BLaER1 (cell line): ENCODE measurements at regions not wholly inside any gene's neighbourhood (a gene's known extent, or its start where the extent isn't known, plus 50 kb on each side); places are given as distances from the start of the nearest gene placed in this dataset.

Experiments used
- H3K27ac ChIP-seq: shearing (Covaris generic); formaldehyde crosslinking; 2 replicates; pipeline ENCODE4 v1.8.1; 2022
- H3K27me3 ChIP-seq: shearing (Covaris generic); formaldehyde crosslinking; 2 replicates; pipeline ENCODE4 v1.8.1; 2022
- H3K36me3 ChIP-seq: shearing (Covaris generic); formaldehyde crosslinking; 2 replicates; pipeline ENCODE4 v1.8.1; 2022
- H3K4me1 ChIP-seq: shearing (Covaris generic); formaldehyde crosslinking; 2 replicates; pipeline ENCODE4 v1.8.1; 2022
- H3K4me2 ChIP-seq: shearing (Covaris generic); formaldehyde crosslinking; 2 replicates; pipeline ENCODE4 v1.8.1; 2022
- H3K4me3 ChIP-seq: shearing (Covaris generic); formaldehyde crosslinking; 2 replicates; pipeline ENCODE4 v1.8.1; 2022
- H3K9ac ChIP-seq: shearing (Covaris generic); formaldehyde crosslinking; 2 replicates; pipeline ENCODE4 v1.8.1; 2022
- H3K9me3 ChIP-seq: shearing (Covaris generic); formaldehyde crosslinking; 2 replicates; pipeline ENCODE4 v1.8.1; 2022
- H4K20me1 ChIP-seq: shearing (Covaris generic); formaldehyde crosslinking; 2 replicates; pipeline ENCODE4 v1.8.1; 2022
- Cebpa-rat ChIP-seq: shearing (Covaris generic); IDR thresholded peaks from 2 replicates; pipeline ENCODE4 v1.8.1; 2022

DNA sequence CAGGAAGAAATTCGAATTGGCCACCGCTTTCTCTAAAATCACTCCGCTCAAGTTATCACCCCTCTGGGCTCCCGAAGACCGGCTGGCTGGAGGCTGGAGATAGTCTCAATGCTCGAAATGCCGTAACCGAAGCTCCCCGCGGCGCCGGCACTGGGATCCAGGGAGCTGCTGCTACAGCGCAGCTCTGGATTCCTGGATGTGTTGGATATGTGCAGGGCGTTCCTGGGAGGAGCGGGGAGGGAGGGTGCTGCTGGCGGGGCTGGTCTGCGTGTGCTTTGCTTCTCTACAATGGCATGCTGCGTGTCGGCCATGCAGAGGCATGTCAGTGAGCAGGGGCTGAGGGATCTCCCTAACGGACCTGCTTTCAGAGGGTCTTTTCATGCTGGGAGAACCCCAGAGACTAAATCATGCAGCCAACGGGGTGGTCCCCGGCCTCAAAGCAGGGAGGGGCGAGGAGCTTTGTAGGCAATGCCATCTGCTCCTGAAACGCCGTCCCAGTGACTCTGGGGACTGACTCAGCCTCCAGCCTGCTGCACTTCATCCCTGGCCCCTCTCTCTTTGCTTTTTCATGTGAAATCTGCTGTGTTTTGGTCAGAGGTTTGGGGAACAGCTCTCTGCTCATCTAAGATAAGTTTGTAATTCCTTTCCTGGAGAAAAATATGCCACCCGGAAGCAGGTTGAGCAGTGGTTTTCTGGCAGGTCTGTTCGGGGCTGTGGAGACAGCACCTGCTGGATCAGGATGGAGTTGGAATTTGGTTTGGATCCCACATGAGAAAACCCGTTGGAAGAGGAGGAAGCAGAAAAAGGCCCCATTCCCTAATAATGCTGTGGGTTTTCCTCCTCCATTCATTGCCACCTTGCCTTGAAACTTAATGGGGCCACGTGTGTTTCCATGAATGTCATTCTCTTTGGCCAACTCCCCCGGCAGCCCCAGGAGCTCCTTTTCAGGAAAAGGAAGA is 311.4 kb downstream of the SEC14L1 start:
- peaks cover 87% of the 10 kb centered on the region for H3K4me1 ChIP-seq
- peak overlapping the region; percentile 99 for H3K4me2 ChIP-seq
- H3K27ac ChIP-seq = peak overlapping the region; percentile 99
- H3K36me3 ChIP-seq = peaks cover 30% of the 10 kb centered on the region
- peak overlapping the region; percentile 98 for H3K9ac ChIP-seq
- peak overlapping the region; percentile 89 for H3K4me3 ChIP-seq
- TF ChIP-seq Cebpa-rat = no peak
- H3K27me3 ChIP-seq = no peaks in the 10 kb centered on the region
- peaks cover 45% of the 10 kb centered on the region for H4K20me1 ChIP-seq
- H3K9me3 ChIP-seq = no peaks in the 10 kb centered on the region

DNA sequence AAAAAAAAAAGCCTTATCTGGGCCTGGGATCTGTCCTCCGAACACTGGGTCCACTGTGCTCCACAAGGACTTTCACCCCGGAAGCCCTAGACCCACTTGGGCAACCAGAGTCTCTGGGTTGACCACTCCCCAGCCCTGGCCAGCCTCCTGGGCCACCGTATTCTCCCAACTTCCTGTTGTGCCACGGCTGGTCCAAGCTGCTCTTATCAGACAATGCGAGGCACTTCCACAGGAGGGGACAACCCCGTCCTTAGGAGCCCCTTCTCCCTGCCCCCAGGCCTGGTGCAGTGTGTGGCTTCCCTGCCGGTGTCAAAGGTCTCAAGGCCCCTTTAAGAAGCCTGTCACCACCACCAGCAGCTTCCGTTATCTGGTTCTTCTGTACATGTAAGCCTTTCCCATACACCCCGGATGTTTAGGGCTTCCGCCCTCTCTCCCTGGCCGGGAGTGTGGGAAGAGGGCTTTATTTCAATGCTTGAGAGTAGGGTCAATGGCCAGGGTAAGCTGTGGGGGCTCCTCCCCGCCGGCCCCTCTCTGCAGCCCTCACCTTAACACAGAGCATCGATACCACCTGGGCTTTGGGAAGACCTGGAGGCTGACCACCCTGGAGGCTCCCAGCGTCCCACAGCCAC is 313.0 kb downstream of the SEC14L1 start:
- Histone ChIP-seq H4K20me1 (peaks cover 53% of the 10 kb centered on the region), H3K9ac (peak overlapping the region; percentile 98), H3K27me3 (no peaks in the 10 kb centered on the region), H3K36me3 (peaks cover 38% of the 10 kb centered on the region), H3K4me1 (peaks cover 87% of the 10 kb centered on the region), H3K4me3 (peak overlapping the region; percentile 89), H3K9me3 (no peaks in the 10 kb centered on the region), H3K4me2 (peak overlapping the region; percentile 99), H3K27ac (peak overlapping the region; percentile 99)
- TF ChIP-seq Cebpa-rat = no peak

DNA sequence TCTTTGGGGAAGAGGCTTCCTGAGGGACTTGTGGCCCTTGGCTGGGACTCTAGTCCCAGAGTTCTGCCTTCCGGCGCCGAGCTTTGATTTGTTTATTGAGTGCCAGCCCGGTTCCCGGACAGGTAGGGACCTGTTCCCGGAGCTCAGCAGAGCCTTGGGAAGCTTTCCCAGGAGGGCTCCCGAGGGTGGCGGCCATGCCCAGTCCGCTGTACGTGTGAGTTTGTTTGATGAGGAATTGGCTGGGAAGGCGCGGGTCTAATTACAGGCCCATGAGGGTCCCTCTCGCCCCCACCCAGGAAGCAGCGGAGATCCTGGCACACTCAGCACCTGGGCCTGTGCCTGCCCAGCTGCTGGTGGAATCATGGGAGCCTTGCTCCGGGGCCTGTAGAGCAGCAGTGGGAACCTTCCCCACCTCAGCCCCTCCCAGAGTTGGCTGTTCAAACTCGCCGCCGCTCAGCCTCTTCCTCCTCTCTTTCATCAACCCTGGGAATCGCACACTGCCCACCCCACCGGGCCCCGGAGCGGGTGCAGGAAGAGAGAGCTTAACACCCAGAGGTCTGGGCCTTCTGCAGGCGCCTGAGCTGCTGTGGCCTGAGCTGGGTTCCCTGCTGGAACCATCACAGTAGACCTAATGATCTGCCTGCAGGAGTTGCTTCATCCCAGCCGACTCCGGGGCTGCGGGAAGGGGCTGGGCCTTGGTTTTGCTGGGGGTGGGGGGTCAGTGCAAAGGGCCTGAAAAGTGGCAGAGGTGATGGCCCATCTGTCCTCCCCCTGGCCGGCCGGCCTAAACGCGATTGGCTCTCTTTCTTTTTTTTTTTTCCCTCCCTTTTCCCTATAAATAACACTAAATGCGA is 313.7 kb downstream of the SEC14L1 start:
- H3K27me3 ChIP-seq = no peaks in the 10 kb centered on the region
- H3K36me3 ChIP-seq = peaks cover 41% of the 10 kb centered on the region
- TF ChIP-seq Cebpa-rat = no peak
- H3K4me1 ChIP-seq = peaks cover 87% of the 10 kb centered on the region
- H3K27ac ChIP-seq = peak overlapping the region; percentile 99
- H3K4me2 ChIP-seq = peak overlapping the region; percentile 99
- H3K4me3 ChIP-seq = peak overlapping the region; percentile 89
- H3K9ac ChIP-seq = peak overlapping the region; percentile 98
- H3K9me3 ChIP-seq = no peaks in the 10 kb centered on the region
- peaks cover 53% of the 10 kb centered on the region for H4K20me1 ChIP-seq

DNA sequence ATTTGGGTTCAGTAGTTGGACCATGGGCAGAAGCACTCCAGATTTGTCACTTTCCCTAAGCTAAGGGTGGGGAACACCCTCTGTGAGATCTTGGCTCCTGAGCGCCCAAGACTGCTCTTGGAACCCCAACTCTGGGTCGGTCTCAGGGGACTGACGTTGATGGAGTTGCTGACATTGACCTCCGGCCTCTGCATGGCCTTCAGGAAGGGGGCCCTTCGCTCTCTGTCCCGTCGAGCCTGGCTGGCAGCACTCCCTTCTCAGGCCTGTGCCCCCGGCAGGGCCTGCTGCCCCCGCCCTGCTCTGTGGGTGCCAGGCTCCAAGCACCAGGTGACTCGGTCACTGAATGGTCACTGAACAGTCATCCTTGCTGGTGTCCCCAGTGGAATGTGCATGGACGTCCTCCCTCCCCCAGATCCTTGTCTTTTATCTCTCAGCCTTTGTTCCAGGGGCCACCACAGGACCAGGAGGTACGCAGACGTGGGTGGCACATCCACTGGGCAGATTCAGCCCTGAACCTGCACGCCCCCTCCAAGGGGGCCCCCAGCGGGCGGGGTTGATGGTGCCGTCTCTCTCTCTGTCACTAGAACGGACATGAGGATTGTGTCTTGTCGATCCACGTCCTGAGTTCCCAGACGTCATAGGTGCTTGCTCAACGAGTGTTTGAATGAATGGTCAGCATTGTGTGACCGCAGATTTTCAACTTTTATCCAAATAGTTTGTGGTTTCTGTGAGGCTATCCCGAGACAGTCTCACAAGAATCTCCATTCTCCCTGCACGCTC is 314.5 kb downstream of the SEC14L1 start:
- H3K27me3 ChIP-seq = no peaks in the 10 kb centered on the region
- peak overlapping the region; percentile 98 for H3K9ac ChIP-seq
- no peak for TF ChIP-seq Cebpa-rat
- peak overlapping the region; percentile 99 for H3K4me2 ChIP-seq
- peak overlapping the region; percentile 99 for H3K27ac ChIP-seq
- H3K36me3 ChIP-seq = peaks cover 41% of the 10 kb centered on the region
- peak overlapping the region; percentile 89 for H3K4me3 ChIP-seq
- H3K9me3 ChIP-seq = no peaks in the 10 kb centered on the region
- H4K20me1 ChIP-seq = peaks cover 53% of the 10 kb centered on the region
- H3K4me1 ChIP-seq = peaks cover 87% of the 10 kb centered on the region

DNA sequence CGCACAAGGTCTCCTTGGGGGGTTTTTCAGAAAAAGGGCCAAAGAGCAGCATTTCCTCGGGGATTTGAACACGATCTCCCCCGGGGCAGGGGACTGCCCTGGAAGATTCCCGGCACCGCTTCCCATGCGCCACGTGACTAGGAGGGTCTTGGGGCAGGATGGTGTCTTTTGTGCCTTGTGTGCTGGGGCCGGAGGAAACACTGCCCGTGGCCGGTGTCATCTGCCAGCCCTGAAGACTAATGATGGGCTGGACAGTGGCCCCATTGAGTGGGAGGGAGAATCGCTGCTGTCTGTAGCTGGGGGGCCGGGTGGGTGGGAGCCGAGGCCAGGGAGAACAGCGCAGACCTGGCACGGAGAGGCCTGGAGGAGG is 315.1 kb downstream of the SEC14L1 start:
- TF ChIP-seq Cebpa-rat = no peak
- Histone ChIP-seq H3K9me3 (no peaks in the 10 kb centered on the region), H3K4me3 (peak overlapping the region; percentile 89; the same call in 1 of the 2 replicates), H4K20me1 (peaks cover 53% of the 10 kb centered on the region), H3K27me3 (no peaks in the 10 kb centered on the region), H3K9ac (peak overlapping the region; percentile 98), H3K4me2 (peak overlapping the region; percentile 99), H3K4me1 (peaks cover 87% of the 10 kb centered on the region), H3K36me3 (peaks cover 41% of the 10 kb centered on the region), H3K27ac (peak overlapping the region; percentile 99)

DNA sequence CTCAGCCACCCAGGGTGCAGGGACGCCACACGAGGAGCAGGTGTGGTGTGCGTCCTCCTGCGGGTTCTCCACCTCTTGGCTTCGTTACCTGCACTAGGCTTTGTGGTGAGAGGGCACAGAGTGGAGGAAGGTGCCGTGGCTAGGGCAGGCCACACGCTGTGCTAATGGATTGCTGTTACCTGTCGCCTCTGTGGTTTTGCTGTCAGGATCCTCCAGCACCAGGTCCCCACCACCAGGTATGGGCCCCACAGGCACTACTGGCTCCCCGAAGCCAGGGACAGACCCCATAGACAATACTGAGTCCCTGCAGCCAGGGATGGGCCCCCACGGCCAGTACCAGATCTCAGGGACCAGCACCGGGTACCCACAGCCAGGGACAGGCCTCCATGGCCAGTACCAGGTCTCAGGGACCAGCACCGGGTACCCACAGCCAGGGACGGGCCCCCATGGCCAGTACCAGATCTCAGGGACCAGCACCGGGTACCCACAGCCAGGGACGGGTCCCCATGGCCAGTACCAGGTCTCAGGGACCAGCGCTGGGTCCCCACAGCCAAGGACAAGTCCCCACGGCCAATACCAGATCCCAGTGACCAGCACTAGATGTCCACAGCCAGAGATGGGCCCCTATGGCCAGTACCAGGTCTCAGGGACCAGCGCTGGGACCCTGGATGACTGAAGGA is 315.6 kb downstream of the SEC14L1 start:
- TF ChIP-seq Cebpa-rat = no peak
- H3K9me3 ChIP-seq = no peaks in the 10 kb centered on the region
- H3K4me3 ChIP-seq = peak overlapping the region; percentile 62
- peaks cover 53% of the 10 kb centered on the region for H4K20me1 ChIP-seq
- H3K27me3 ChIP-seq = no peaks in the 10 kb centered on the region
- peaks cover 41% of the 10 kb centered on the region for H3K36me3 ChIP-seq
- H3K4me2 ChIP-seq = peak overlapping the region; percentile 99
- peak overlapping the region; percentile 97 for H3K27ac ChIP-seq
- H3K4me1 ChIP-seq = peaks cover 91% of the 10 kb centered on the region
- peak overlapping the region; percentile 88 for H3K9ac ChIP-seq

DNA sequence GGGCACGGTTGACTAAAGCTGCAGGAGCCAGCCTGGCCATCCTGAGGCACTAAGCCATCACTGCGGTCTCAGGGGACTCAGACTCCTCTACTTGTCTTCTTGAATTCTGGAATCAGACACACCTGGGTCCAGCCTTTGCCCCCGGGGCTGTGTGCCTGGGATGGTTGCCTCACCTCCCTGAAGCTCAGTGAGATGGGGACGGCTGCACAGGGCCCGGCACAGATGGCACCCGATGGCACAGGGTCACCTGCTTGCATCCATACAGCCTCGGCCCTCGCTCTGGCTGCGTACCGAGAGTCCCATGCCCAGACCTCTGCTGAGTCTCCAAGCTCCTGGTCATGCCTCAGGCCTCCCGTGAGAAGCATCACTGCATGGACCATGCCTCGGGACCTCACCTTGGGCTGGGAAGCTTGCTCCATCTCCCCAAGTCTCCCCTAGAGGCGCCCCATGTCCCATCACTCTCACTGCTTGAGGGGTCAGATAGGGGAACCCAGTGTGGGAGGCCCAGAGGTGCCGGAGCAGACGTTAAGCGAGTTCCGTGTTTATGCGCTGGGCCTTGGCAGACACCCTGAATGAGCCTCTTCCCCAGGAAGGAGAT is 316.3 kb downstream of the SEC14L1 start:
- peaks cover 53% of the 10 kb centered on the region for H4K20me1 ChIP-seq
- peaks cover 97% of the 10 kb centered on the region for H3K4me1 ChIP-seq
- H3K9ac ChIP-seq = peak overlapping the region; percentile 88
- H3K4me3 ChIP-seq = peak overlapping the region; percentile 62
- no peak for TF ChIP-seq Cebpa-rat
- H3K27ac ChIP-seq = peak overlapping the region; percentile 97
- H3K36me3 ChIP-seq = peaks cover 41% of the 10 kb centered on the region
- no peaks in the 10 kb centered on the region for H3K27me3 ChIP-seq
- H3K9me3 ChIP-seq = no peaks in the 10 kb centered on the region
- H3K4me2 ChIP-seq = peak overlapping the region; percentile 99

DNA sequence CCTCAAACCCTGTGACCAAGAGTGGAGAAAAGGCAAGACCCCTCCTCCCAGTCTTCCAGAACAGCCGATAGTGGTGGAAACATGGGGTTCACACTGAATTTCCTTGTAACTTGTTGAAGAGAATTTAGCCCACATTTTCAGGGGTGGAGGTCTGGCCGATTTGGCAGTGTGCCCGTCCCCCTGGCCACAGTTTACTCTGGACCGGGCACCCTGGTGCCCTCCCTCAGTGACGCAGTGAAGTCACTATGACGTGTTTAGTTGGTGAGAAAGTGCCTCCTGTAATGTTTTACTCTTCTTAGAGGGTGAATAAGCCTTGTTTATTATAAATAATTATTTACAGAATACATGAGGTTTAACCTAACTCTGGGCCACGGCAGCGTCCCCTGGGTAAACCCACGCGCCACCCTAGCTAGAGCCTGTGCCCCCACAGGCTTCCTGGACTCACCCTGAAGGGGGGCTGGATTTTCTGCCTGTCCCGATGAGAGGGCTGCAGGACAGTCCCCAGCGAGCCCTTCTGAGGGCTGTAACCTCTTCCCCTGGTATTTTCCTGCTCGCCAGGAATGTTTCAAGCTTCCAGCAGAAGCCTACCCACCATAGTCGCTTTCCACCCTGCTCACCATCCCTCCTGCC is 316.9 kb downstream of the SEC14L1 start:
- peaks cover 52% of the 10 kb centered on the region for H4K20me1 ChIP-seq
- peak overlapping the region; percentile 88 for H3K9ac ChIP-seq
- no peaks in the 10 kb centered on the region for H3K27me3 ChIP-seq
- no peak for TF ChIP-seq Cebpa-rat
- peak overlapping the region; percentile 62 for H3K4me3 ChIP-seq
- H3K36me3 ChIP-seq = peaks cover 41% of the 10 kb centered on the region
- H3K4me1 ChIP-seq = peaks cover 100% of the 10 kb centered on the region
- H3K27ac ChIP-seq = peak overlapping the region; percentile 97
- no peaks in the 10 kb centered on the region for H3K9me3 ChIP-seq
- H3K4me2 ChIP-seq = peak overlapping the region; percentile 99
